GM12864 (cell line): ENCODE measurements at regions not wholly inside any gene's neighbourhood (a gene's known extent, or its start where the extent isn't known, plus 50 kb on each side); places are given as distances from the start of the nearest gene placed in this dataset.

ENCODE experiments used
- DNase-seq: peaks from one replicate; pipeline ENCODE4 v3.0.0-alpha.2; 2011; ENCODE audit warnings: low read depth
- H3K4me3 ChIP-seq: 2 replicates; pipeline ENCODE4 v1.5.1; 2011; ENCODE audit warnings: mild to moderate bottlenecking, low read depth, low read length, control low read depth
- TF ChIP-seq, protein P1 (sequence below): IDR thresholded peaks from 2 replicates; pipeline ENCODE4 v1.5.1; 2011; ENCODE audit warnings: low read depth, mild to moderate bottlenecking, moderate library complexity, low read length, control low read depth, inconsistent platforms; ENCODE audit errors: missing control alignments

DNA sequence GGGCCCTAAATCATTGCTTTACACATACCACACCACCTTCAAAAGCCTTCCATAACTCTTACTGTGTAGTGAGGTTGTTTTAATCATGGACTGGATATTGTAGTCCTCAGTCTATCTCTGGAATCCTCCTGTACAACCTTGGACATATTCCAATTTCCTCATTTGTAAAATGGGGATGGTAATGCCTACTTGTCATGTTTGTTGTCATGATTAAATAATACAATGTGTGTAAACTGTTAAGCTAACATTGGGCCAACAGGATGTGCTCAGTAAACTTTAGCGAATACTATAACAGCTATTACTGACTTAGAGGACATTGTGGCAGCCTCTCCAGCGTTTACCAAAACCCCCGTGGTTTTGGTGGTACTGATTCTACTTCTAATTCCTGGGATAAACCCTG is 74.7 kb upstream of the PTPRM start:
- DNase-seq, result no peak
- no peak overlapping the region for H3K4me3 ChIP-seq
- TF ChIP-seq, protein P1, sequence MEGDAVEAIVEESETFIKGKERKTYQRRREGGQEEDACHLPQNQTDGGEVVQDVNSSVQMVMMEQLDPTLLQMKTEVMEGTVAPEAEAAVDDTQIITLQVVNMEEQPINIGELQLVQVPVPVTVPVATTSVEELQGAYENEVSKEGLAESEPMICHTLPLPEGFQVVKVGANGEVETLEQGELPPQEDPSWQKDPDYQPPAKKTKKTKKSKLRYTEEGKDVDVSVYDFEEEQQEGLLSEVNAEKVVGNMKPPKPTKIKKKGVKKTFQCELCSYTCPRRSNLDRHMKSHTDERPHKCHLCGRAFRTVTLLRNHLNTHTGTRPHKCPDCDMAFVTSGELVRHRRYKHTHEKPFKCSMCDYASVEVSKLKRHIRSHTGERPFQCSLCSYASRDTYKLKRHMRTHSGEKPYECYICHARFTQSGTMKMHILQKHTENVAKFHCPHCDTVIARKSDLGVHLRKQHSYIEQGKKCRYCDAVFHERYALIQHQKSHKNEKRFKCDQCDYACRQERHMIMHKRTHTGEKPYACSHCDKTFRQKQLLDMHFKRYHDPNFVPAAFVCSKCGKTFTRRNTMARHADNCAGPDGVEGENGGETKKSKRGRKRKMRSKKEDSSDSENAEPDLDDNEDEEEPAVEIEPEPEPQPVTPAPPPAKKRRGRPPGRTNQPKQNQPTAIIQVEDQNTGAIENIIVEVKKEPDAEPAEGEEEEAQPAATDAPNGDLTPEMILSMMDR, result no peak

GRCh38 chr18:7497081-7497480 is 70.0 kb upstream of the PTPRM start:
- TF ChIP-seq, protein P1, result no peak

DNA sequence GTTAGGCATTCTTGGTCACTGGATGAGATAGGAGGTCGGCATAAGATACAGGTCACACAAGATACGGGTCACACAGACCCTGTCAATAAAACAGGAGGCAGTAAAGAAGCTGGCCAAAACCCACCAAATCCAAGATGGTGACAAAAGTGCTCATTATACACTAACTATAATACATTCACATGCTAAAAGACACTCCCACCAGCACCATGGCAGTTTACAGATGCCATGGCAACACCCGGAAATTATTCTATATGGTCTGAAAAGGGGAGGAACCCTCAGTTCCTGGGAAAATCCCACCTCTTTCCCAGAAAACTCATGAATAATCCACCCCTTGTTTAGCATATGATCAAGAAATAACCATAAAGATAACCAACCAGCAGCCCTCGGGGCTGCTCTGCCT is 56.0 kb upstream of the PTPRM start:
- TF ChIP-seq, protein P1, result no peak
- H3K4me3 ChIP-seq, result no peak overlapping the region
- no peak for DNase-seq

More at GRCh38 chr18:7497081-7497480, 70.0 kb upstream of the PTPRM start:
- no peak overlapping the region for H3K4me3 ChIP-seq
- DNase-seq, result no peak

GRCh38 chr18:7512348-7512747 is 54.8 kb upstream of the PTPRM start:
- TF ChIP-seq, protein P1, result no peak
- H3K4me3 ChIP-seq, result no peak overlapping the region
- DNase-seq, result no peak

DNA sequence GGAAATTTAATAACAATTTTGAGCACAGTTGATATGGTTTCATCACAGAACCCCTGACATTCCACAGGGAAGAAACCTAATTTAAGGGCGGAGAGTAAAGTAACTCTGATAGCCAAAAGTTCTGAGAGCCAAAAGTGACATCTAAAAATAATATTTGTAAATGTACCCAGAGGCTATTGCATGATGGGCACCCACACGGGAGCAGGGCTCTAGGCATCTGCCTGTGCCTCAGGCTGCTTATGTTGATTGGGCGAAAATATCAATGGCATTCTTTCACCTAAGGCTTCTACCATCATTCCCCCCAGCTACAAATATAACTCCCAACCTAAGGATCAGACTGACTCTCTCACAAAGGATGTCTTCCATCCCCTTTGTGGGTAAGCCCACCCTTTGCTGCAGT is 54.1 kb upstream of the PTPRM start:
- no peak overlapping the region for H3K4me3 ChIP-seq
- DNase-seq, result no peak
- TF ChIP-seq, protein P1, result no peak

- DNase-seq, result no peak
- TF ChIP-seq, protein P1, result no peak
- H3K4me3 ChIP-seq, result no peak overlapping the region
Observed at GRCh38 chr18:7514796-7515440, 52.2 kb upstream of the PTPRM start.
